Loucy (cell line): ENCODE measurements at regions not wholly inside any gene's neighbourhood (a gene's known extent, or its start where the extent isn't known, plus 50 kb on each side); places are given as distances from the start of the nearest gene placed in this dataset.

Experiments
- EZH2phosphoT487 ChIP-seq: fragments of 200-600 bp; IDR thresholded peaks from 2 replicates; pipeline ENCODE4 v1.6.1; 2018; ENCODE audit warnings: antibody characterized with exemption, mild to moderate bottlenecking, moderate library complexity, borderline replicate concordance
- TF ChIP-seq, protein P1 (sequence below): fragments of 200-600 bp; sonication (generic); conservative IDR thresholded peaks from 2 replicates; pipeline ENCODE4 v1.5.1; 2014; ENCODE audit warnings: mild to moderate bottlenecking, antibody characterized with exemption, low read length

DNA sequence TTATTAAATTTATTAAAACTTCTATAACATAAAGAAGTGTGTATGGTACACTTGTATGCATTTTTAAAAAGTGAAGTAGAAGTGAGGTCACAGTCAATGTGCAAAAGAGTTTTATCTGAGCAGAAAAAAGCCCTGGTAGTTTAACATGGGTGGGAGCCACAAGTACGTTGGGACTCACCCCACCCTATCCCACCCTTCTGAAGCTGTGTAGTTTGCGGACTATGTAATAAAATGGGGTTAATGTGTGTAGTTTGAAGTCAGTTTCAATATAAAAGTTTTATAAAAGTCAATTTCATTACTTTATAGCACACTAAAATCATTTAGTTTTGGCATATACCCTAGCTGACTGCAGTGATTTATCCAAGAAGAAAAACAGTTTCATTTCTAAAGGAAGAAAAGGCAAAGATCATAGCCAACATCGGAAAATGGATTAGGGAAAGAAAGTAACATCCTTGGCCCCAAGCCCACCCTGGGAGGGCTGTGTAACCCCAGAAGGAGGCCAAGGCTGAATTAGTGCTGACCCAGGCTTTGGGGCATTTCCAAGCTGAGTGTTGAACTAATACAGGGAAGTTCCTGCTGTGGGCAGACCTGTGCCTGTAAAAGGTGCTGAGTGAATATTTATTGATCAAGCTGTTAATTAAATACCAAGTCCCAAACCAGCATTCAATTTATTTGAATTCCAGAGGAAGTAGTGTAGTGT lies 398.6 kb upstream of the ADAMTSL1 start:
- TF ChIP-seq, protein P1, sequence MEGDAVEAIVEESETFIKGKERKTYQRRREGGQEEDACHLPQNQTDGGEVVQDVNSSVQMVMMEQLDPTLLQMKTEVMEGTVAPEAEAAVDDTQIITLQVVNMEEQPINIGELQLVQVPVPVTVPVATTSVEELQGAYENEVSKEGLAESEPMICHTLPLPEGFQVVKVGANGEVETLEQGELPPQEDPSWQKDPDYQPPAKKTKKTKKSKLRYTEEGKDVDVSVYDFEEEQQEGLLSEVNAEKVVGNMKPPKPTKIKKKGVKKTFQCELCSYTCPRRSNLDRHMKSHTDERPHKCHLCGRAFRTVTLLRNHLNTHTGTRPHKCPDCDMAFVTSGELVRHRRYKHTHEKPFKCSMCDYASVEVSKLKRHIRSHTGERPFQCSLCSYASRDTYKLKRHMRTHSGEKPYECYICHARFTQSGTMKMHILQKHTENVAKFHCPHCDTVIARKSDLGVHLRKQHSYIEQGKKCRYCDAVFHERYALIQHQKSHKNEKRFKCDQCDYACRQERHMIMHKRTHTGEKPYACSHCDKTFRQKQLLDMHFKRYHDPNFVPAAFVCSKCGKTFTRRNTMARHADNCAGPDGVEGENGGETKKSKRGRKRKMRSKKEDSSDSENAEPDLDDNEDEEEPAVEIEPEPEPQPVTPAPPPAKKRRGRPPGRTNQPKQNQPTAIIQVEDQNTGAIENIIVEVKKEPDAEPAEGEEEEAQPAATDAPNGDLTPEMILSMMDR, result no peak
- no peak for TF ChIP-seq EZH2phosphoT487
